SK-N-MC (cell line): ENCODE measurements at regions not wholly inside any gene's neighbourhood (a gene's known extent, or its start where the extent isn't known, plus 50 kb on each side); places are given as distances from the start of the nearest gene placed in this dataset.
"Not testable (repeated sequence)": the region's sequence is repeated elsewhere in the genome, so short reads cannot be mapped to it uniquely, and the experiment has no call there.

ENCODE experiments used
- EZH2 ChIP-seq: fragments of 200-600 bp; sonication (generic); IDR thresholded peaks from one replicate; pipeline ENCODE4 v1.6.1; 2017; ENCODE audit warnings: antibody characterized with exemption
- POLR2AphosphoS5 ChIP-seq: IDR thresholded peaks from 2 replicates; pipeline ENCODE4 v1.6.1; 2012; ENCODE audit warnings: mild to moderate bottlenecking, low read depth, low read length, borderline replicate concordance

GRCh38 chr20:47977017-47977788 is 191.9 kb upstream of the SULF2 start:
- not testable (repeated sequence) for TF ChIP-seq EZH2, POLR2AphosphoS5
